GM12874 (cell line): ENCODE measurements at regions not wholly inside any gene's neighbourhood (a gene's known extent, or its start where the extent isn't known, plus 50 kb on each side); places are given as distances from the start of the nearest gene placed in this dataset.

ENCODE experiments used
- CTCF ChIP-seq: IDR thresholded peaks from 2 replicates; pipeline ENCODE4 v1.5.1; 2011; ENCODE audit warnings: low read depth, mild to moderate bottlenecking, control low read depth, low read length, moderate library complexity; ENCODE audit not compliant: insufficient read depth

- no peak for TF ChIP-seq CTCF
These were observed 250.4 kb downstream of the C12orf75 start for GRCh38 chr12:105580821-105581352.

GRCh38 chr12:105581420-105581819 is 250.9 kb downstream of the C12orf75 start:
- TF ChIP-seq CTCF = no peak

GRCh38 chr12:105585107-105585506 is 254.6 kb downstream of the C12orf75 start:
- no peak for TF ChIP-seq CTCF

GRCh38 chr12:105587237-105587636 is 256.7 kb downstream of the C12orf75 start:
- no peak for TF ChIP-seq CTCF

GRCh38 chr12:105588106-105588505 is 257.6 kb downstream of the C12orf75 start:
- TF ChIP-seq CTCF = no peak

- no peak for TF ChIP-seq CTCF
These were observed 260.1 kb downstream of the C12orf75 start for GRCh38 chr12:105590571-105590970.

GRCh38 chr12:105595440-105595839 is 264.9 kb downstream of the C12orf75 start:
- no peak for TF ChIP-seq CTCF

GRCh38 chr12:105596731-105597130 is 266.2 kb downstream of the C12orf75 start:
- no peak for TF ChIP-seq CTCF
